ACC112 (cell line): ENCODE measurements at regions not wholly inside any gene's neighbourhood (a gene's known extent, or its start where the extent isn't known, plus 50 kb on each side); places are given as distances from the start of the nearest gene placed in this dataset.
"Not testable (repeated sequence)": the region's sequence is repeated elsewhere in the genome, so short reads cannot be mapped to it uniquely, and the experiment has no call there.

ENCODE experiments used
- H2AFZ ChIP-seq: fragments of 200-600 bp; sonication (generic); one replicate; pipeline ENCODE4 v1.6.0; 2017; ENCODE audit warnings: antibody characterized with exemption, low read length; ENCODE audit not compliant: unreplicated experiment
- H3K27ac ChIP-seq: fragments of 200-600 bp; sonication (generic); 2 replicates; pipeline ENCODE4 v1.5.1; 2014; ENCODE audit warnings: low read depth, mild to moderate bottlenecking, antibody characterized with exemption, low read length, moderate library complexity
- H3K27me3 ChIP-seq: fragments of 200-600 bp; sonication (generic); 2 replicates; pipeline ENCODE4 v1.6.1; 2014; ENCODE audit warnings: mild to moderate bottlenecking, antibody characterized with exemption, low read length, moderate library complexity, mixed read lengths; ENCODE audit not compliant: insufficient read depth
- H3K36me3 ChIP-seq: fragments of 200-600 bp; sonication (generic); 2 replicates; pipeline ENCODE4 v1.6.1; 2016; ENCODE audit warnings: mild to moderate bottlenecking, antibody characterized with exemption, low read length, moderate library complexity, mixed read lengths; ENCODE audit not compliant: insufficient read depth
- H3K4me1 ChIP-seq: fragments of 200-600 bp; sonication (generic); one replicate; pipeline ENCODE4 v1.6.1; 2016; ENCODE audit warnings: low read length, mixed read lengths; ENCODE audit not compliant: insufficient read depth, unreplicated experiment, control insufficient read depth
- H3K4me3 ChIP-seq: fragments of 200-600 bp; sonication (generic); 2 replicates; pipeline ENCODE4 v1.5.1; 2014; ENCODE audit warnings: mild to moderate bottlenecking, low read depth, low read length
- H3K79me2 ChIP-seq: fragments of 200-600 bp; sonication (generic); one replicate; pipeline ENCODE4 v1.6.0; 2016; ENCODE audit warnings: low read length; ENCODE audit not compliant: control insufficient read depth, unreplicated experiment, insufficient read depth

GRCh38 chr9:79087133-79087532 lies 484.6 kb upstream of the TLE4 start:
- no peak overlapping the region for H3K27ac ChIP-seq
- no peak overlapping the region for H3K4me3 ChIP-seq
- H3K36me3 ChIP-seq, result no peaks in the 10 kb centered on the region
- no peaks in the 10 kb centered on the region for H3K79me2 ChIP-seq
- H2AFZ ChIP-seq, result no peak overlapping the region
- no peaks in the 10 kb centered on the region for H3K4me1 ChIP-seq
- no peaks in the 10 kb centered on the region for H3K27me3 ChIP-seq

- H3K36me3 ChIP-seq, result no peaks in the 10 kb centered on the region
- H3K79me2 ChIP-seq, result no peaks in the 10 kb centered on the region
- H3K4me1 ChIP-seq, result no peaks in the 10 kb centered on the region
- H2AFZ ChIP-seq, result no peak overlapping the region
- no peak overlapping the region for H3K4me3 ChIP-seq
- H3K27me3 ChIP-seq, result no peaks in the 10 kb centered on the region
- H3K27ac ChIP-seq, result no peak overlapping the region
Observed at GRCh38 chr9:79089054-79089560, 482.7 kb upstream of the TLE4 start.

- not testable (repeated sequence) for H3K4me1 ChIP-seq, H3K27ac ChIP-seq, H2AFZ ChIP-seq, H3K79me2 ChIP-seq, H3K27me3 ChIP-seq, H3K4me3 ChIP-seq, H3K36me3 ChIP-seq
Observed at GRCh38 chr9:79089851-79090250, 481.9 kb upstream of the TLE4 start.

GRCh38 chr9:79103257-79103656 lies 468.5 kb upstream of the TLE4 start:
- H3K4me3 ChIP-seq, H3K27me3 ChIP-seq, H3K36me3 ChIP-seq, H3K79me2 ChIP-seq, H3K27ac ChIP-seq, H2AFZ ChIP-seq, H3K4me1 ChIP-seq: not testable (repeated sequence)

GRCh38 chr9:79104216-79104615 lies 467.5 kb upstream of the TLE4 start:
- H3K36me3 ChIP-seq, result no peaks in the 10 kb centered on the region
- no peaks in the 10 kb centered on the region for H3K4me1 ChIP-seq
- H3K27me3 ChIP-seq, result no peaks in the 10 kb centered on the region
- H3K79me2 ChIP-seq, result no peaks in the 10 kb centered on the region
- no peak overlapping the region for H2AFZ ChIP-seq
- no peak overlapping the region for H3K4me3 ChIP-seq
- no peak overlapping the region for H3K27ac ChIP-seq

GRCh38 chr9:79104951-79105350 lies 466.8 kb upstream of the TLE4 start:
- H2AFZ ChIP-seq, result no peak overlapping the region
- no peaks in the 10 kb centered on the region for H3K79me2 ChIP-seq
- no peaks in the 10 kb centered on the region for H3K27me3 ChIP-seq
- no peaks in the 10 kb centered on the region for H3K4me1 ChIP-seq
- H3K36me3 ChIP-seq, result no peaks in the 10 kb centered on the region
- no peak overlapping the region for H3K27ac ChIP-seq
- H3K4me3 ChIP-seq, result no peak overlapping the region

- H3K36me3 ChIP-seq, result no peaks in the 10 kb centered on the region
- no peaks in the 10 kb centered on the region for H3K4me1 ChIP-seq
- H3K27ac ChIP-seq, result no peak overlapping the region
- no peaks in the 10 kb centered on the region for H3K79me2 ChIP-seq
- H3K27me3 ChIP-seq, result no peaks in the 10 kb centered on the region
- H3K4me3 ChIP-seq, result no peak overlapping the region
- H2AFZ ChIP-seq, result no peak overlapping the region
Observed at GRCh38 chr9:79107911-79108676, 463.7 kb upstream of the TLE4 start.

- Histone ChIP-seq H3K36me3 (no peaks in the 10 kb centered on the region), H2AFZ (no peak overlapping the region), H3K27me3 (no peaks in the 10 kb centered on the region), H3K27ac (no peak overlapping the region), H3K79me2 (no peaks in the 10 kb centered on the region), H3K4me1 (no peaks in the 10 kb centered on the region), H3K4me3 (no peak overlapping the region)
Observed at GRCh38 chr9:79111653-79112052, 460.1 kb upstream of the TLE4 start.

- no peaks in the 10 kb centered on the region for H3K36me3 ChIP-seq
- H3K4me1 ChIP-seq, result no peaks in the 10 kb centered on the region
- H2AFZ ChIP-seq, result no peak overlapping the region
- H3K79me2 ChIP-seq, result no peaks in the 10 kb centered on the region
- no peak overlapping the region for H3K27ac ChIP-seq
- H3K27me3 ChIP-seq, result no peaks in the 10 kb centered on the region
- no peak overlapping the region for H3K4me3 ChIP-seq
Observed at GRCh38 chr9:79115176-79115575, 456.6 kb upstream of the TLE4 start.

GRCh38 chr9:79116041-79116440 lies 455.7 kb upstream of the TLE4 start:
- Histone ChIP-seq H3K27me3 (no peaks in the 10 kb centered on the region), H2AFZ (no peak overlapping the region), H3K36me3 (no peaks in the 10 kb centered on the region), H3K4me3 (no peak overlapping the region), H3K79me2 (no peaks in the 10 kb centered on the region), H3K27ac (no peak overlapping the region), H3K4me1 (no peaks in the 10 kb centered on the region)

- H3K27me3 ChIP-seq, result no peaks in the 10 kb centered on the region
- H3K4me1 ChIP-seq, result no peaks in the 10 kb centered on the region
- no peak overlapping the region for H2AFZ ChIP-seq
- no peak overlapping the region for H3K27ac ChIP-seq
- no peaks in the 10 kb centered on the region for H3K36me3 ChIP-seq
- H3K79me2 ChIP-seq, result no peaks in the 10 kb centered on the region
- no peak overlapping the region for H3K4me3 ChIP-seq
Observed at GRCh38 chr9:79116709-79117108, 455.1 kb upstream of the TLE4 start.
